Urinary bladder (tissue), 3 donors: ENCODE measurements at regions not wholly inside any gene's neighbourhood (a gene's known extent, or its start where the extent isn't known, plus 50 kb on each side); places are given as distances from the start of the nearest gene placed in this dataset.

ENCODE experiments used
- DNase-seq: peaks from one replicate; pipeline ENCODE4 v3.0.0-alpha.2; 2015; ENCODE audit errors: extremely low spot score
- H3K27ac ChIP-seq: one replicate; pipeline ENCODE4 v1.5.1; 2013; ENCODE audit warnings: low read depth, mild to moderate bottlenecking, moderate library complexity
- H3K36me3 ChIP-seq: one replicate; pipeline ENCODE4 v1.6.1; 2013; ENCODE audit warnings: mild to moderate bottlenecking, moderate library complexity; ENCODE audit not compliant: insufficient read depth
- H3K4me1 ChIP-seq: one replicate; pipeline ENCODE4 v1.6.1; 2013; ENCODE audit warnings: mild to moderate bottlenecking, moderate library complexity; ENCODE audit not compliant: insufficient read depth
- H3K4me3 ChIP-seq: one replicate; pipeline ENCODE4 v1.5.1; 2013; ENCODE audit warnings: low read depth, low read length
- WGBS: extraction: QIAGEN DNeasy Blood & Tissue Kit; methylation state at CpG from one replicate; pipeline ENCODE4 v1.1.7; 2013; 5-methylcytosine and 5-hydroxymethylcytosine counted together
- donor health status: healthy with polysubstance abuse.
- donor health status: healthy.

GRCh38 chr7:120097020-120097419 is 176.0 kb upstream of the KCND2 start:
- Histone ChIP-seq H3K27ac (no peak overlapping the region), H3K4me1 (no peaks in the 10 kb centered on the region), H3K4me3 (no peak overlapping the region), H3K36me3 (no peaks in the 10 kb centered on the region)
- DNase-seq, result no peak
- 56% methylated on average over 2 of the region's 2 CpGs for WGBS

DNA sequence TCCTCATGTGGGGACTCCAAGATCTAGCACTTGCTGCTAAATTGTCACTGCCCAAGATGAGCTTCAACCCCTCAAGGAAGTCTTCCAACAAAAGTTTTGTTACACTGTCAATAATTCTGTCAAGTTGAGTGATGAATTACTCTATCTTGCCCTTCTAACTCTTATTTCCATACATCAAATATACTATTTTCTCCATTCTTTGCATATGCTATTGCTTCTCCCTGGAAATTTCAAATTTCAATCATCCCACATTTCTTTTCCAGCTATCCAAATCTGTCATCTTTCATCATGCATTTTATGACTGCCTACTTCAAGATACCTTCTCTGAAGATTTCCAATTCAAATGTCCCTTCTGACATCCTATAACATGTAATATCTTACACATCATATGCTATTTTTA is 175.2 kb upstream of the KCND2 start:
- no peaks in the 10 kb centered on the region for H3K36me3 ChIP-seq
- H3K27ac ChIP-seq, result no peak overlapping the region
- H3K4me1 ChIP-seq, result no peaks in the 10 kb centered on the region
- DNase-seq, result no peak
- H3K4me3 ChIP-seq, result no peak overlapping the region

DNA sequence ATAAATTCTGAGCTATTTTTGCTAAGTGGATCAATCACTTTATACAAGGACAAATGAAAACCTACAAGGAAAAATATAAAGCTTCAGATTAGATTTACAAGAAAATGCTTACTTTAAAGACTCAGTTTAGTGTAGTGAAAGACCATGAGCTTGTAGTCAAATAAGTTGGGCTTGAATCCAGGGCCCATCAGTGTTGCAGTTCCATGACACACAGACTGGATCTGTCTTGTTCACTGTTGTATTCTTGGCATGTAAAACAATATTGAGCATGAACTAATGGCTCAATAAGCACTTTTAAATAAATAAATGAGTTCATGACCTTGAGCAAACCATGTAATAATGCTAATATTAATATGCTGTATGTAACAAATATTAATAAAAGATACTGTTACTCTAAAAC is 164.6 kb upstream of the KCND2 start:
- no peak for DNase-seq
- H3K36me3 ChIP-seq, result no peaks in the 10 kb centered on the region
- H3K4me1 ChIP-seq, result no peaks in the 10 kb centered on the region
- H3K4me3 ChIP-seq, result no peak overlapping the region
- no peak overlapping the region for H3K27ac ChIP-seq

DNA sequence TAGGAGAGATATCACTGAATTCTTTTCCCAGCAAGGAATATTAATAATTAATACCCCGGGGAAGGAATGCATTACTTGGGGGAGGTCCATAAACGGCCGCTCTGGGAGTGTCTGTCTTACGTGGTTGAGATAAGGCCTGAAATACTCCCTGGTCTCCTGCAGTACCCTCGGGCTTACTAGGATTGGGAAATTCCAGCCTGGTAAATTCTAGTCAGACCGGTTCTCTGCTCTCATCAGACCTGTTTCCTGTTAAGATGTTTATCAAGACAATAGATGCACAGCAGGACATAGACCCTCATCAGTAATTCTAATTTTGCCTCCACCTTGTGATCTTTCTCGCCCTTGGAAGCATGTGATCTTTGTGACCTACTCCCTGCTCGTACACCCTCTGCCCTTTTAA is 162.8 kb upstream of the KCND2 start:
- Histone ChIP-seq H3K36me3 (no peaks in the 10 kb centered on the region), H3K4me1 (no peaks in the 10 kb centered on the region), H3K27ac (no peak overlapping the region), H3K4me3 (no peak overlapping the region)
- DNase-seq, result no peak
- 75% methylated on average over 8 of the region's 8 CpGs for WGBS

GRCh38 chr7:120114626-120115025 is 158.3 kb upstream of the KCND2 start:
- DNase-seq, result no peak
- Histone ChIP-seq H3K36me3 (no peaks in the 10 kb centered on the region), H3K27ac (no peak overlapping the region), H3K4me3 (no peak overlapping the region), H3K4me1 (no peaks in the 10 kb centered on the region)
- 72% methylated on average over 5 of the region's 5 CpGs for WGBS

DNA sequence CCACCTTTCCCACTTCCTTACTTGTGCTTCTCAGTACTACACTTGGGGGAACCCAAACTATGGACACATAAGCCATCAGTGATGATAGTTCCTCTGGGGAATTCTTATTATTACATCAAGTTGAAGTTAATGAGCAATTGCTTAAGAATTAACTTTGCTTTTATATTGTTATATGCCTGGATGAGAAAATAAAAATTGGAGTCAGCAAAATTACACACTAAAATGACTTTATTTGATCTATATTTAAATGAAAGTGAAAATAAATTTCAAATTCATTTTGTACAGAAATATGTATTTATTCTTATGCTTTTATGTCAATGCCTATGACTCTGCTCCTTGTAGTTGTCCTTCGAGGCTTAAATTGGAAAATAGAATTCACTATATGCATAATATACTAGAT is 149.4 kb upstream of the KCND2 start:
- no peak for DNase-seq
- Histone ChIP-seq H3K27ac (no peak overlapping the region), H3K36me3 (no peaks in the 10 kb centered on the region), H3K4me3 (no peak overlapping the region), H3K4me1 (no peaks in the 10 kb centered on the region)
- WGBS, result 83% methylated on average over 1 of the region's 1 CpG

GRCh38 chr7:120131096-120131839 is 141.7 kb upstream of the KCND2 start:
- DNase-seq, result no peak
- no peaks in the 10 kb centered on the region for H3K4me1 ChIP-seq
- no peaks in the 10 kb centered on the region for H3K36me3 ChIP-seq
- no peak overlapping the region for H3K4me3 ChIP-seq
- WGBS, result 86% methylated on average over 5 of the region's 5 CpGs
- H3K27ac ChIP-seq, result no peak overlapping the region

GRCh38 chr7:120138497-120138896 is 134.5 kb upstream of the KCND2 start:
- 84% methylated on average over 1 of the region's 1 CpG for WGBS
- DNase-seq, result no peak
- Histone ChIP-seq H3K27ac (no peak overlapping the region), H3K4me1 (no peaks in the 10 kb centered on the region), H3K36me3 (no peaks in the 10 kb centered on the region), H3K4me3 (no peak overlapping the region)

GRCh38 chr7:120156476-120156875 is 116.5 kb upstream of the KCND2 start:
- Histone ChIP-seq H3K4me3 (no peak overlapping the region), H3K4me1 (no peaks in the 10 kb centered on the region), H3K36me3 (no peaks in the 10 kb centered on the region), H3K27ac (no peak overlapping the region)
- 24% methylated on average over 1 of the region's 1 CpG for WGBS
- no peak for DNase-seq

DNA sequence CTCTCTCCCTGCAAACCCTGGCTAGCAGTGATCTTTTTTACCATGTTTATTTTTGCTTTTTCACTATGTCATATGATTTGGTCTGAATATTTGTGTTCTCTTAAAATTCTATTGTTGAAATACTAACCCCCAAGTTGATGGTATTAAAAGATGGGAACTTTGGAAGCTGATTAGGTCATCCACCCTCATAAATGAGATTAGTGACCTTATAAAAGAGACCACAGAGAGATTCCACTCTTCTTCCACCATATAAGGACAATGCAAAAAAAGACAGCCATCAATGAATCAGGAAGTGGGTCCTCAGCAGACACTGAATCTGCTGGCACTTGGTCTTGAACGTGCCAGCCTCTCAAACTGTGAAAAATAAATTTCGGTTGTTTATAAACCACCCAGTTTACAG is 112.8 kb upstream of the KCND2 start:
- Histone ChIP-seq H3K4me1 (no peaks in the 10 kb centered on the region), H3K36me3 (no peaks in the 10 kb centered on the region), H3K4me3 (no peak overlapping the region), H3K27ac (no peak overlapping the region)
- DNase-seq, result no peak
- WGBS, result 57% methylated on average over 2 of the region's 2 CpGs

DNA sequence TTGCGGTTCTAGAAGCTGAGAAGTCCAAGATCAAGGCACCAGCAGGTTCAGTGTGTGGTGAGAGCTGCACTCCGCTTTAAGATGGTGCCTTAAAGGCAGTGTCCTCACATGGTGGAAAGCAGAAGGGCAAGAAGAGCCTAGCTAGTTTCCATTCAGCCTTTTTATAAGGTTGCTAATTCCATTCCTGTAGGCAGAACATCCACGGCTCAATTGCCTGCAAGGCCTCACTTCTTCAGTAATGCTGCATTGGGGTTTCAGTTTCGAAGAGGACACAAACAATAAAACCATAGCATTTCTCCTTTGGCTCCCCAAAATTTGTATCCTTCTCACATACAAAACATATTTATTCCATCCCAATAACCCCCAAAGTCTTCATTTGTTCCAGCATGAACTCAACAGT is 109.5 kb upstream of the KCND2 start:
- Histone ChIP-seq H3K4me1 (no peaks in the 10 kb centered on the region), H3K27ac (no peak overlapping the region), H3K36me3 (no peaks in the 10 kb centered on the region), H3K4me3 (no peak overlapping the region)
- no peak for DNase-seq
- WGBS, result 92% methylated on average over 4 of the region's 4 CpGs

- no peaks in the 10 kb centered on the region for H3K36me3 ChIP-seq
- no peak for DNase-seq
- H3K4me1 ChIP-seq, result no peaks in the 10 kb centered on the region
- WGBS, result 91% methylated on average over 2 of the region's 2 CpGs
- no peak overlapping the region for H3K4me3 ChIP-seq
- no peak overlapping the region for H3K27ac ChIP-seq
Measured at GRCh38 chr7:120165227-120165626, 107.7 kb upstream of the KCND2 start.

DNA sequence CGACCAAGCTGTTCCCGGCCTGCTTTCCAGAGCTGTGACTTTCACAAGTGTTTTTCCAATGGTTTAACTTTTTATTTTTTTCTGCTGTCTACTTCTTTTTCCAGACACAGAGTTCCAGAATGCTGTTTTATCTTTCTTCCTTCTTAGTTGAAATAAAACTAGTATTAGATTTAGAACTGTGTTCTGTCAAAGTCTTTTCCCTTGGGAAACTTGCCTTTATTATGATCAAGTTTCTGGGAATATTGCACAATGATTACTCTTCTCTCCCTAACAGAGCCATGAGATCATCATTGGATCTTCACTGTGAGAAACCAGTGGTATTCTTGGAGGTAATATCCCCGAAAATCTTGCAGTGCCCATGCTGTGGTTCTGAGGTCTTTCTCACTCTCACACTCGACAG is 104.9 kb upstream of the KCND2 start:
- H3K36me3 ChIP-seq, result no peaks in the 10 kb centered on the region
- 77% methylated on average over 4 of the region's 4 CpGs for WGBS
- no peak for DNase-seq
- no peak overlapping the region for H3K4me3 ChIP-seq
- H3K27ac ChIP-seq, result no peak overlapping the region
- no peaks in the 10 kb centered on the region for H3K4me1 ChIP-seq

- Histone ChIP-seq H3K4me3 (no peak overlapping the region), H3K27ac (no peak overlapping the region), H3K4me1 (no peaks in the 10 kb centered on the region), H3K36me3 (no peaks in the 10 kb centered on the region)
- no peak for DNase-seq
- WGBS, result 77% methylated on average over 2 of the region's 2 CpGs
Measured at GRCh38 chr7:120169996-120170783, 102.8 kb upstream of the KCND2 start.
